PC-9 (cell line): ENCODE measurements at regions not wholly inside any gene's neighbourhood (a gene's known extent, or its start where the extent isn't known, plus 50 kb on each side); places are given as distances from the start of the nearest gene placed in this dataset.

Source experiments
- BruUV-seq: library from RNA; stranded (reverse); fragments of 400-500 nt; replicated peaks from 2 replicates; lab custom pipeline; 2021; lab: Mats Ljungman, UMichigan
- CTCF ChIA-PET: fragments of 300-600 bp; sonication (Branson Sonifier 250); formaldehyde crosslinking; loops from one replicate; lab custom pipeline; 2022; ENCODE audit warnings: antibody characterized with exemption; lab: Charles Lee
- POLR2A ChIA-PET: fragments of 300-600 bp; sonication (Branson Sonifier 250); formaldehyde crosslinking; loops from one replicate; lab custom pipeline; 2022; ENCODE audit warnings: antibody characterized with exemption; ENCODE audit not compliant: unreplicated experiment; lab: Charles Lee
- DNase-seq, 2 experiments: peaks; one replicate each; pipeline versions ENCODE4 v3.0.0 to v3.0.0-alpha.2; 2015 to 2022; ENCODE audit warnings: mixed read lengths in 1 of 2
- H2AFZ ChIP-seq: fragments of 200-600 bp; sonication (generic); 2 replicates; pipeline ENCODE4 v1.8.1; 2017; ENCODE audit warnings: antibody characterized with exemption
- H3F3A ChIP-seq: fragments of 200-600 bp; sonication (generic); 2 replicates; pipeline ENCODE4 v1.8.1; 2017; ENCODE audit warnings: antibody characterized with exemption, mild to moderate bottlenecking, low read depth; ENCODE audit not compliant: insufficient read depth
- H3K27ac ChIP-seq: fragments of 200-600 bp; sonication (generic); 2 replicates; pipeline ENCODE4 v1.6.1; 2016; ENCODE audit warnings: mixed run types
- H3K27me3 ChIP-seq: fragments of 200-600 bp; sonication (generic); 2 replicates; pipeline ENCODE4 v1.6.1; 2016; ENCODE audit warnings: low read depth, mixed run types; ENCODE audit not compliant: insufficient read depth
- H3K36me3 ChIP-seq: fragments of 200-600 bp; sonication (generic); 2 replicates; pipeline ENCODE4 v1.6.1; 2016; ENCODE audit warnings: low read depth, mixed run types
- H3K4me1 ChIP-seq: fragments of 200-600 bp; sonication (generic); replicated peaks from 2 replicates; pipeline ENCODE4 v1.6.1; 2016; ENCODE audit warnings: mixed run types; ENCODE audit not compliant: insufficient read depth
- H3K4me2 ChIP-seq: fragments of 200-600 bp; sonication (generic); 2 replicates; pipeline ENCODE4 v1.6.1; 2017; ENCODE audit warnings: mixed run types
- H3K4me3 ChIP-seq: fragments of 200-600 bp; sonication (generic); 2 replicates; pipeline ENCODE4 v1.6.1; 2016; ENCODE audit warnings: mixed run types
- H3K79me2 ChIP-seq: fragments of 200-600 bp; sonication (generic); 2 replicates; pipeline ENCODE4 v1.6.1; 2017; ENCODE audit warnings: low read depth, mixed run types
- H3K9me2 ChIP-seq: fragments of 200-600 bp; sonication (generic); 2 replicates; pipeline ENCODE4 v1.8.1; 2017; ENCODE audit warnings: mild to moderate bottlenecking; ENCODE audit not compliant: insufficient read depth
- H3K9me3 ChIP-seq: fragments of 200-600 bp; sonication (generic); 2 replicates; pipeline ENCODE4 v1.8.1; 2016; ENCODE audit warnings: low read depth; ENCODE audit not compliant: insufficient read depth
- H4K20me1 ChIP-seq: fragments of 200-600 bp; sonication (generic); 2 replicates; pipeline ENCODE4 v1.8.1; 2017; ENCODE audit not compliant: insufficient read depth
- EZH2 ChIP-seq: fragments of 200-600 bp; sonication (generic); IDR thresholded peaks from 2 replicates; pipeline ENCODE4 v1.8.0; 2017; ENCODE audit warnings: antibody characterized with exemption, low read depth
- intact Hi-C: fragments of 100-400 bp; cut with micrococcal nuclease; formaldehyde crosslinking; loops from one replicate; pipeline ENCODE4 v1.10.0; 2022; ENCODE audit not compliant: unreplicated experiment
- TF ChIP-seq, protein P1 (sequence below): fragments of 200-600 bp; sonication (generic); conservative IDR thresholded peaks from 2 replicates; pipeline ENCODE4 v1.6.1; 2017; ENCODE audit warnings: mixed run types, antibody characterized with exemption, mild to moderate bottlenecking, moderate library complexity

- no peak for DNase-seq
- Histone ChIP-seq H3K4me2 (no peak overlapping the region), H3K9me3 (no peaks in the 10 kb centered on the region), H3K27me3 (no peaks in the 10 kb centered on the region), H4K20me1 (no peaks in the 10 kb centered on the region), H3K79me2 (no peaks in the 10 kb centered on the region), H3F3A (no peaks in the 10 kb centered on the region), H3K4me3 (no peak overlapping the region), H3K9me2 (no peaks in the 10 kb centered on the region), H3K27ac (no peak overlapping the region), H2AFZ (no peak overlapping the region), H3K4me1 (no peaks in the 10 kb centered on the region), H3K36me3 (no peaks in the 10 kb centered on the region)
- BruUV-seq, result no TSS peak
- ChIA-PET CTCF (no interaction called here), POLR2A (no interaction called here)
- TF ChIP-seq, protein P1, sequence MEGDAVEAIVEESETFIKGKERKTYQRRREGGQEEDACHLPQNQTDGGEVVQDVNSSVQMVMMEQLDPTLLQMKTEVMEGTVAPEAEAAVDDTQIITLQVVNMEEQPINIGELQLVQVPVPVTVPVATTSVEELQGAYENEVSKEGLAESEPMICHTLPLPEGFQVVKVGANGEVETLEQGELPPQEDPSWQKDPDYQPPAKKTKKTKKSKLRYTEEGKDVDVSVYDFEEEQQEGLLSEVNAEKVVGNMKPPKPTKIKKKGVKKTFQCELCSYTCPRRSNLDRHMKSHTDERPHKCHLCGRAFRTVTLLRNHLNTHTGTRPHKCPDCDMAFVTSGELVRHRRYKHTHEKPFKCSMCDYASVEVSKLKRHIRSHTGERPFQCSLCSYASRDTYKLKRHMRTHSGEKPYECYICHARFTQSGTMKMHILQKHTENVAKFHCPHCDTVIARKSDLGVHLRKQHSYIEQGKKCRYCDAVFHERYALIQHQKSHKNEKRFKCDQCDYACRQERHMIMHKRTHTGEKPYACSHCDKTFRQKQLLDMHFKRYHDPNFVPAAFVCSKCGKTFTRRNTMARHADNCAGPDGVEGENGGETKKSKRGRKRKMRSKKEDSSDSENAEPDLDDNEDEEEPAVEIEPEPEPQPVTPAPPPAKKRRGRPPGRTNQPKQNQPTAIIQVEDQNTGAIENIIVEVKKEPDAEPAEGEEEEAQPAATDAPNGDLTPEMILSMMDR, result no peak
- TF ChIP-seq EZH2, result no peak
- intact Hi-C loops, result no loop called here
These were observed 1168.1 kb downstream of the TAF11L14 start for GRCh38 chr5:18802336-18802735.

GRCh38 chr5:18805376-18805775 lies 1171.1 kb downstream of the TAF11L14 start:
- no peaks in the 10 kb centered on the region for H3K9me3 ChIP-seq
- H3K4me3 ChIP-seq, result no peak overlapping the region
- TF ChIP-seq, protein P1, result no peak
- no peak for TF ChIP-seq EZH2
- BruUV-seq, result no TSS peak
- no peaks in the 10 kb centered on the region for H3F3A ChIP-seq
- no peak for DNase-seq
- H3K36me3 ChIP-seq, result no peaks in the 10 kb centered on the region
- no peak overlapping the region for H3K4me2 ChIP-seq
- no peak overlapping the region for H2AFZ ChIP-seq
- H3K79me2 ChIP-seq, result no peaks in the 10 kb centered on the region
- POLR2A ChIA-PET, result no interaction called here
- H3K27ac ChIP-seq, result no peak overlapping the region
- H3K9me2 ChIP-seq, result no peaks in the 10 kb centered on the region
- no peaks in the 10 kb centered on the region for H3K4me1 ChIP-seq
- intact Hi-C loops, result no loop called here
- H3K27me3 ChIP-seq, result no peaks in the 10 kb centered on the region
- CTCF ChIA-PET, result no interaction called here
- H4K20me1 ChIP-seq, result no peaks in the 10 kb centered on the region

- Histone ChIP-seq H3K9me3 (no peaks in the 10 kb centered on the region), H3K27me3 (no peaks in the 10 kb centered on the region), H3K9me2 (no peaks in the 10 kb centered on the region), H3F3A (no peaks in the 10 kb centered on the region), H3K4me1 (no peaks in the 10 kb centered on the region), H4K20me1 (no peaks in the 10 kb centered on the region), H2AFZ (no peak overlapping the region; the same call in 1 of the 2 replicates), H3K27ac (no peak overlapping the region), H3K36me3 (no peaks in the 10 kb centered on the region), H3K4me3 (no peak overlapping the region), H3K79me2 (no peaks in the 10 kb centered on the region), H3K4me2 (no peak overlapping the region)
- DNase-seq, result no peak
- intact Hi-C loops, result no loop called here
- no peak for TF ChIP-seq EZH2
- TF ChIP-seq, protein P1, result no peak
- BruUV-seq, result no TSS peak
- CTCF ChIA-PET, result no interaction called here
- POLR2A ChIA-PET, result interaction anchor here (0.7 kb wide), 1 partner anchor 39 kb away, joined by 3 read pairs; no protein-coding TSS in a partner anchor
These were observed 1173.2 kb downstream of the TAF11L14 start for GRCh38 chr5:18807256-18808149.
